ENCODE measurements at regions not wholly inside any gene's neighbourhood (a gene's known extent, or its start where the extent isn't known, plus 50 kb on each side); places are given as distances from the start of the nearest gene placed in this dataset.

- no peak for DNase-seq (ENCODE audit: low spot score)
Measured at GRCh38 chr6:44608175-44608574, 220.7 kb downstream of the CDC5L start.

GRCh38 chr6:44609051-44609612, 221.6 kb downstream of the CDC5L start:
- DNase-seq (ENCODE audit: low spot score), result no peak

- no peak for DNase-seq (ENCODE audit: low spot score)
Measured at GRCh38 chr6:44614396-44614795, 226.9 kb downstream of the CDC5L start.

GRCh38 chr6:44615621-44616020, 228.1 kb downstream of the CDC5L start:
- DNase-seq (ENCODE audit: low spot score), result no peak

GRCh38 chr6:44617416-44617815, 229.9 kb downstream of the CDC5L start:
- no peak for DNase-seq (ENCODE audit: low spot score)

GRCh38 chr6:44618371-44618770, 230.9 kb downstream of the CDC5L start:
- DNase-seq (ENCODE audit: low spot score), result no peak

GRCh38 chr6:44620922-44621321, 233.4 kb downstream of the CDC5L start:
- DNase-seq (ENCODE audit: low spot score), result no peak

GRCh38 chr6:44621846-44622245, 234.3 kb downstream of the CDC5L start:
- no peak for DNase-seq (ENCODE audit: low spot score)

- DNase-seq (ENCODE audit: low spot score), result no peak
Measured at GRCh38 chr6:44622555-44622954, 235.0 kb downstream of the CDC5L start.

GRCh38 chr6:44622956-44623355, 235.4 kb downstream of the CDC5L start:
- DNase-seq (ENCODE audit: low spot score), result no peak

GRCh38 chr6:44624226-44624625, 236.7 kb downstream of the CDC5L start:
- no peak for DNase-seq (ENCODE audit: low spot score)

GRCh38 chr6:44624936-44625573, 237.5 kb downstream of the CDC5L start:
- no peak for DNase-seq (ENCODE audit: low spot score)

GRCh38 chr6:44625996-44626395, 238.5 kb downstream of the CDC5L start:
- no peak for DNase-seq (ENCODE audit: low spot score)

GRCh38 chr6:44626616-44627015, 239.1 kb downstream of the CDC5L start:
- DNase-seq (ENCODE audit: low spot score), result no peak

GRCh38 chr6:44627091-44627882, 239.8 kb downstream of the CDC5L start:
- DNase-seq (ENCODE audit: low spot score), result no peak

GRCh38 chr6:44627883-44628271, 240.4 kb downstream of the CDC5L start:
- DNase-seq (ENCODE audit: low spot score), result no peak

GRCh38 chr6:44628347-44628746, 240.8 kb downstream of the CDC5L start:
- DNase-seq (ENCODE audit: low spot score), result no peak

GRCh38 chr6:44629636-44630035, 242.1 kb downstream of the CDC5L start:
- DNase-seq (ENCODE audit: low spot score), result no peak

GRCh38 chr6:44630125-44631028, 242.9 kb downstream of the CDC5L start:
- peak; percentile 57 for DNase-seq (ENCODE audit: low spot score)

- no peak for DNase-seq (ENCODE audit: low spot score)
Measured at GRCh38 chr6:44631968-44632367, 244.5 kb downstream of the CDC5L start.

GRCh38 chr6:44634321-44634720, 246.8 kb downstream of the CDC5L start:
- no peak for DNase-seq (ENCODE audit: low spot score)

- no peak for DNase-seq (ENCODE audit: low spot score)
Measured at GRCh38 chr6:44635486-44635885, 248.0 kb downstream of the CDC5L start.
